ENCODE measurements at regions not wholly inside any gene's neighbourhood (a gene's known extent, or its start where the extent isn't known, plus 50 kb on each side); places are given as distances from the start of the nearest gene placed in this dataset.

- no peak for TF ChIP-seq GATA2 (IDR thresholded peaks at IDR 0.05; ENCODE audit: low read depth, low read length)
- no peak for TF ChIP-seq GATA3 (IDR thresholded peaks at IDR 0.05; ENCODE audit: low read depth, low read length)
These were observed 435.3 kb upstream of the FRG1 start for GRCh38 chr4:189505380-189505779.

GRCh38 chr4:189506080-189506479, 434.6 kb upstream of the FRG1 start:
- no peak for TF ChIP-seq GATA2 (IDR thresholded peaks at IDR 0.05; ENCODE audit: low read depth, low read length)
- TF ChIP-seq GATA3 (IDR thresholded peaks at IDR 0.05; ENCODE audit: low read depth, low read length), result no peak

GRCh38 chr4:189507060-189507459, 433.6 kb upstream of the FRG1 start:
- no peak for TF ChIP-seq GATA3 (IDR thresholded peaks at IDR 0.05; ENCODE audit: low read depth, low read length)
- no peak for TF ChIP-seq GATA2 (IDR thresholded peaks at IDR 0.05; ENCODE audit: low read depth, low read length)

DNA sequence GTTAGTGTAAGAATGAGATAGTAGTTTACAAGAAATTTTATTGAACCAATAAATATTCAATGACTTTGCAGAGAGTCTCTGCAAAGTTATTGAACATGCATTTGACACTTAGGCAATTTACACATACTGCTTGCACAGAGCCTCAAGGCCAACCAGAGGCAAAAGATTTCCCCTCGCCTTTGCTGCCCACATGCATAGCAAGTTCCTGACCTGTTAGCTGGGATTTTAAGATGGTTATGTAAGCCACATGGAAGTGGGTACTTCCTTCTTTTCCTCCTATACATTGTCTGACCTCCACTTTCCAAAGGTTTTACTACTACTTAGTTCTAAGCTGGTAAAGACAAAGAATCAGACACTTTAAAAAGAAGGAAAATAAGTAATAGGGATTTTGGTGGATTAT, 430.1 kb upstream of the FRG1 start:
- TF ChIP-seq GATA2 (IDR thresholded peaks at IDR 0.05; ENCODE audit: low read depth, low read length) (no peak), GATA3 (IDR thresholded peaks at IDR 0.05; ENCODE audit: low read depth, low read length) (no peak)

GRCh38 chr4:189511581-189511980, 429.1 kb upstream of the FRG1 start:
- no peak for TF ChIP-seq GATA3 (IDR thresholded peaks at IDR 0.05; ENCODE audit: low read depth, low read length)
- peak; percentile 11; the same call in 1 of the 2 replicates for TF ChIP-seq GATA2 (IDR thresholded peaks at IDR 0.05; ENCODE audit: low read depth, low read length)

- TF ChIP-seq GATA2 (IDR thresholded peaks at IDR 0.05; ENCODE audit: low read depth, low read length), result no peak
- TF ChIP-seq GATA3 (IDR thresholded peaks at IDR 0.05; ENCODE audit: low read depth, low read length), result no peak
These were observed 427.3 kb upstream of the FRG1 start for GRCh38 chr4:189513421-189513820.

DNA sequence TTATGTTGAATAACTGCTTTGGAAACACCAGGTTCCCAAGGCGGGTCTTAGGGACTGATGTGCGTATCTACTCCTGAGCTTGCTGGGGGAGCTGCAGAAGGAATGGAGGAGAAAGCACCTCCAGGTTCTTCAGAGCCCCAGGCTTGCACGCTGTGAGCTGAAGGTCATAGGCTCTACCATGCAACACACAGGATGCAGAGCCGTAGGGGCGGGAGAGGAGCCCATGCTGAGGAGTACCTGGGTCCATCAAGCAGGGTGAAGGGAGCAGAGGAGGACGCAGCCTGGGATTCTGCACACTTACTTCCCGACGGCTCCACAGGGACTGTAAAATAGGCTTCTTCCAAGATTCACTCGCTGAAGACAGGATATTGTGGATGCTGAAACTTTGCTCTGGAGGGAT, 426.5 kb upstream of the FRG1 start:
- TF ChIP-seq GATA3 (IDR thresholded peaks at IDR 0.05; ENCODE audit: low read depth, low read length) (no peak), GATA2 (IDR thresholded peaks at IDR 0.05; ENCODE audit: low read depth, low read length) (no peak)

GRCh38 chr4:189516902-189517301, 423.8 kb upstream of the FRG1 start:
- TF ChIP-seq GATA2 (IDR thresholded peaks at IDR 0.05; ENCODE audit: low read depth, low read length), result no peak
- no peak for TF ChIP-seq GATA3 (IDR thresholded peaks at IDR 0.05; ENCODE audit: low read depth, low read length)

DNA sequence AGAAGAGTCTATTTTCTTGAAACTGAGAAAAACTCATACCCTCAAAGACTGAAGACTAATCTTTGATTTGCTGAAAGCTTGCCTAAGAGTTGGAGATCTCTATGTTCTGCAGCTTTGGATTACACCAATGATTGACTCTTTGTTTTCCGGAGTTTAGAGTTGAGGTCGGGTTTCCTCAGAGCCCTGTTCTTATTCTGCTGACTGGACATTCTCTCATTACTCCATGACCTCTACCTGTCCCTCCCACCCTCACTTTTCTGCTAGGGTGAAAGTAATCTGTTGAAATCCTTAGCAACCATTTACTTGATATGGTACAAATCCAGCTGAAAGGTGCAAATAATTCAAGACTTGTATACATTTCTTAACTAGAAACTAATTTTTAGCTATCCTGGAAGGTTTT, 421.5 kb upstream of the FRG1 start:
- no peak for TF ChIP-seq GATA3 (IDR thresholded peaks at IDR 0.05; ENCODE audit: low read depth, low read length)
- no peak for TF ChIP-seq GATA2 (IDR thresholded peaks at IDR 0.05; ENCODE audit: low read depth, low read length)

DNA sequence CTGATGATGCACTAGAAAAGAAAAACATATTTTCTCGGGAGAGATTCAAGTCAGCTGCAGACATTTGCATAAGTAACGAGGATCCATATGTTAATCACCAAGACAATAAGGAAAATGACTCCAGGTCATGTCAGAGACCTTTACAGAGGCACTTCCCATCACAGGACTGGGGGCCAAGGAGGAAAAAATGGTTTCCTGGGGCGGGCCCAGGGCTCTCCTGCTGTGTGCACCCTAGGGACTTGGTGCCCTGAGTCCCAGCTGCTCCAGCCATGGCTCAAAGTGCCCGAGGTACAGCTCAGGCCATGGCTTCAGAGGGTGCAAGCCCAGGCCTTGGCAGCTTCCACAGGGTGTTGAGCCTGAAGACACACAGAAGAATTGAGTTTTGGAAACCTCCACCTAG, 415.4 kb upstream of the FRG1 start:
- TF ChIP-seq GATA3 (IDR thresholded peaks at IDR 0.05; ENCODE audit: low read depth, low read length), result no peak
- no peak for TF ChIP-seq GATA2 (IDR thresholded peaks at IDR 0.05; ENCODE audit: low read depth, low read length)

DNA sequence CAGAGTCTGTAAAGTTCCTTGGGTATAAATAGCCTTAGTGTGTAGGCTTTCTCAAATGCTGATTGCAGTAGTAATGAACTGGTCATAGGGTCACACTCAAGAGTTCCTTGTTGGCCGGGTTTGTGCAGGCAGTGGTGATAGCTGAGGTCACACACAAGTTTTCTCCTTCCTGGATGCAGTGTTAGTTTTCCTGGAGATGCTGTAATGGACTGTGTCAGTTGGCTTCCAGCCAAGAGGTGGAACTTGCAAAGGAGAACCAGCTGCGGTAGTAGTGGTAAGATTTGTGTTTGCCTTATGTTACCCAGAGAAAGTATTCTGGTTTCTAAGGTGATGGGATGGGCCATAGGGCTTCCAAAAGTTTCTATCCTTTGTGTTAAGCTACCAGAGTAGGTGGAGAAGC, 409.8 kb upstream of the FRG1 start:
- no peak for TF ChIP-seq GATA2 (IDR thresholded peaks at IDR 0.05; ENCODE audit: low read depth, low read length)
- TF ChIP-seq GATA3 (IDR thresholded peaks at IDR 0.05; ENCODE audit: low read depth, low read length), result no peak

GRCh38 chr4:189533603-189534002, 407.1 kb upstream of the FRG1 start:
- TF ChIP-seq GATA2 (IDR thresholded peaks at IDR 0.05; ENCODE audit: low read depth, low read length), result no peak
- TF ChIP-seq GATA3 (IDR thresholded peaks at IDR 0.05; ENCODE audit: low read depth, low read length), result no peak

GRCh38 chr4:189547559-189547958, 393.1 kb upstream of the FRG1 start:
- TF ChIP-seq GATA3 (IDR thresholded peaks at IDR 0.05; ENCODE audit: low read depth, low read length) (no peak), GATA2 (IDR thresholded peaks at IDR 0.05; ENCODE audit: low read depth, low read length) (no peak)

DNA sequence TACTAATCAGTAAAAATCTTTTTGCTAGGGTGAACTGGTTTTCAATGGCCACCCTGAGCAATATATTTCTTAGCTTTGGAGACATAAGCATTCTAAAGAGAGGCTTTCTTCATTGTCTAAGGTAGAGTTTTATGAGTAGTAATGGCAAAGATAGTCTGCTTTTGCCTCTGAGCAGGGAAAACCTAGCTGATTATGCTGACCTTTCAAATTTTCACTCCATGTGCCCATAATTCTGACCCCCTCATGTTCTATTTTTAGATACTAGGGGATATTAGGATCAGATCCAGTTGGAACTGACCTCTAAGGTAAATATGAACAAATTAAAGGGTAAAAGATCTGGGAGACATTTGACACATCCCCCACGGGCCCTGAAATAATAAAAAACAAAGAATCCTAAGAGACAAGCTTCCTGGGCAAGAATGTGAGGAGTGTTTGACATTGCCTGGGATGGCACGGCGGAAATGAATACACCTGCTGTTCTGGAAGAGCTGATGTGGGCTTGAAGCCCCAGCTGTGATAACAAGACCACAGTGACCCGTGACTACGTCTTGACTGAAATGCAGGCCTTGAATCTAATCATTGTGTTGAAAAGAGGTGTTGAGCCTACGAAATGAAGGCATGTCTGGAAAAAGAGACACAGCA, 392.1 kb upstream of the FRG1 start:
- TF ChIP-seq GATA3 (IDR thresholded peaks at IDR 0.05; ENCODE audit: low read depth, low read length), result no peak

GRCh38 chr4:189592890-189593289, 347.8 kb upstream of the FRG1 start:
- TF ChIP-seq GATA3 (IDR thresholded peaks at IDR 0.05; ENCODE audit: low read depth, low read length) (no peak), GATA2 (IDR thresholded peaks at IDR 0.05; ENCODE audit: low read depth, low read length) (no peak)

GRCh38 chr4:189597341-189597740, 343.3 kb upstream of the FRG1 start:
- TF ChIP-seq GATA3 (IDR thresholded peaks at IDR 0.05; ENCODE audit: low read depth, low read length), result no peak
- TF ChIP-seq GATA2 (IDR thresholded peaks at IDR 0.05; ENCODE audit: low read depth, low read length), result no peak

Data from SH-SY5Y (cell line).